ENCODE measurements at regions not wholly inside any gene's neighbourhood (a gene's known extent, or its start where the extent isn't known, plus 50 kb on each side); places are given as distances from the start of the nearest gene placed in this dataset.

DNA sequence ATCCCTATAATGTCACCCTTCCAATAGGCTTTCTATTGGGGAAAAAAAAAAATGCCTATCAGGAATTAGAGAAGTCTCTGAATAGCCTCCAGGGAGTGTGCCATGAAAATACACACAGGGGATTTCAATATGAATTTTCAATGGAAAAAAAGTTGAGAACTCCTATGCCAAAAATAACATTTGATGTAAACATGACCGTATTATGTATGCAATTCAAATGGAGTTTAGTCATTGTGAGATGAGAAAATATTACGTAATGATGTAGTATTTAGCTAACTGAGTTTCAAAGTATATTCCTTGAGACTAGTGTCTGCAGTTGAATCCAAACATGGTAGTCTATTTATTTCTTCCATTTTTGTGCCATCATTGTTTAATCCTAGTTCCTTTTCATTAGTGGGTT is 182.3 kb downstream of the BLID start:
- TF ChIP-seq, protein P1, sequence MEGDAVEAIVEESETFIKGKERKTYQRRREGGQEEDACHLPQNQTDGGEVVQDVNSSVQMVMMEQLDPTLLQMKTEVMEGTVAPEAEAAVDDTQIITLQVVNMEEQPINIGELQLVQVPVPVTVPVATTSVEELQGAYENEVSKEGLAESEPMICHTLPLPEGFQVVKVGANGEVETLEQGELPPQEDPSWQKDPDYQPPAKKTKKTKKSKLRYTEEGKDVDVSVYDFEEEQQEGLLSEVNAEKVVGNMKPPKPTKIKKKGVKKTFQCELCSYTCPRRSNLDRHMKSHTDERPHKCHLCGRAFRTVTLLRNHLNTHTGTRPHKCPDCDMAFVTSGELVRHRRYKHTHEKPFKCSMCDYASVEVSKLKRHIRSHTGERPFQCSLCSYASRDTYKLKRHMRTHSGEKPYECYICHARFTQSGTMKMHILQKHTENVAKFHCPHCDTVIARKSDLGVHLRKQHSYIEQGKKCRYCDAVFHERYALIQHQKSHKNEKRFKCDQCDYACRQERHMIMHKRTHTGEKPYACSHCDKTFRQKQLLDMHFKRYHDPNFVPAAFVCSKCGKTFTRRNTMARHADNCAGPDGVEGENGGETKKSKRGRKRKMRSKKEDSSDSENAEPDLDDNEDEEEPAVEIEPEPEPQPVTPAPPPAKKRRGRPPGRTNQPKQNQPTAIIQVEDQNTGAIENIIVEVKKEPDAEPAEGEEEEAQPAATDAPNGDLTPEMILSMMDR (IDR thresholded peaks at IDR 0.05) = no peak
- no peak for TF ChIP-seq POLR2A (IDR thresholded peaks at IDR 0.05)

All from lower leg skin (tissue), 3 donors.